ENCODE measurements at regions not wholly inside any gene's neighbourhood (a gene's known extent, or its start where the extent isn't known, plus 50 kb on each side); places are given as distances from the start of the nearest gene placed in this dataset.

DNA sequence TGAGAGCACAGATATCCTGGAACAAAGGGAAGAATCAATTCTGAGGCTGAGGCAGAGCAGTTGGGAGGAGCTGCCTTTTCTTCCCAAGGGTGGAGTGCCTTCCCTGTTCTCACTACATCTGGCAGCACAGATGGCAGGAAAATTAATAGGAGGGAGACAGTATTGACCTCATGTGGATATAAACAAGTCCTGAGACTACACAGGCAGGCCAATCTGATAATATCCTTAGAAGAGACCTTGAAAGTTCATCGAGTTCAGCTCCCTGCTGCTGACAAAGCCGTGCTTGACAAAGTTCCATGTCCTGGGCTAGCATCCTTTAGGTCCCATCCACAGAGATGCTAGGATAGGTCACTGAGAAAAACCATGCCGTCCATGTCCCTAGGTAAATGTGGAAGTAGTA, 1451.5 kb downstream of the EFNB2 start:
- Histone ChIP-seq H3K9me2 (replicated peaks; ENCODE audit: insufficient read depth, low read length) (no peaks in the 10 kb centered on the region), H3K9me3 (ENCODE audit: low read length) (peaks cover 11% of the 10 kb centered on the region), H3K4me1 (ENCODE audit: low read length) (no peaks in the 10 kb centered on the region), H3K9ac (ENCODE audit: low read length) (no peak overlapping the region), H3K36me3 (ENCODE audit: insufficient read depth, low read length) (no peaks in the 10 kb centered on the region), H3K4me2 (ENCODE audit: low read depth, low read length, poor library complexity, severe bottlenecking) (no peak overlapping the region), H3K4me3 (ENCODE audit: low read length) (no peak overlapping the region), H3K79me2 (ENCODE audit: low read length) (no peaks in the 10 kb centered on the region), H2AFZ (ENCODE audit: low read length) (no peak overlapping the region), H4K20me1 (ENCODE audit: insufficient read depth, low read depth, low read length) (no peaks in the 10 kb centered on the region), H3K27me3 (ENCODE audit: low read length) (no peaks in the 10 kb centered on the region), H3K27ac (ENCODE audit: low read length) (no peak overlapping the region)
- DNase-seq, result no peak

GRCh38 chr13:105074755-105075154, 1460.7 kb downstream of the EFNB2 start:
- no peak overlapping the region for H3K27ac ChIP-seq (ENCODE audit: low read length)
- H3K4me3 ChIP-seq (ENCODE audit: low read length), result no peak overlapping the region
- no peaks in the 10 kb centered on the region for H4K20me1 ChIP-seq (ENCODE audit: insufficient read depth, low read depth, low read length)
- H3K36me3 ChIP-seq (ENCODE audit: insufficient read depth, low read length), result no peaks in the 10 kb centered on the region
- H3K79me2 ChIP-seq (ENCODE audit: low read length), result no peaks in the 10 kb centered on the region
- no peaks in the 10 kb centered on the region for H3K27me3 ChIP-seq (ENCODE audit: low read length)
- H3K9me3 ChIP-seq (ENCODE audit: low read length), result peaks cover 16% of the 10 kb centered on the region; the same call in 1 of the 2 replicates
- H3K4me2 ChIP-seq (ENCODE audit: low read depth, low read length, poor library complexity, severe bottlenecking), result no peak overlapping the region
- no peak overlapping the region for H3K9ac ChIP-seq (ENCODE audit: low read length)
- H3K4me1 ChIP-seq (ENCODE audit: low read length), result no peaks in the 10 kb centered on the region
- no peak for DNase-seq
- no peaks in the 10 kb centered on the region for H3K9me2 ChIP-seq (replicated peaks; ENCODE audit: insufficient read depth, low read length)
- no peak overlapping the region for H2AFZ ChIP-seq (ENCODE audit: low read length)

DNA sequence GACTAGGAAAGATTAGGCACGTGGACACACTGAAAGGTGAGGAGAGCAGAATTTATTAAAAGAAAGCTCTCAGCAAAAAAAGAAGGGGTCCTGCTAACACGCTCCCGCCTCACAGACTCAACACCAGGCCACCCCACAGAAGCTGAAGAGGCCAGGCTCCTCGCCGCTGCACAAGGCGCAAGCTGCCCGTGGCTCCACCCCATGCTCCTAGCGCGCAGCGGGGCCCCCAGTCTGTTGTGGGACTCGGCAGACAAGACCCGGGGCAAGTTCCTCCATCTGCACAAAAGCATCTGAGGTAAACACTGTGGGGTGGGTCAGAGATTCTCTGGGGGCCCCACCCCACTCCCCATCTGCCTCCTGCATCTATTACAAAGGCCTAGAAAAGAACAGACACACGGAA, 1462.4 kb downstream of the EFNB2 start:
- H2AFZ ChIP-seq (ENCODE audit: low read length), result no peak overlapping the region
- H3K9ac ChIP-seq (ENCODE audit: low read length), result no peak overlapping the region
- no peak overlapping the region for H3K4me3 ChIP-seq (ENCODE audit: low read length)
- no peaks in the 10 kb centered on the region for H3K36me3 ChIP-seq (ENCODE audit: insufficient read depth, low read length)
- peaks cover 19% of the 10 kb centered on the region; the same call in 1 of the 2 replicates for H3K9me3 ChIP-seq (ENCODE audit: low read length)
- H3K79me2 ChIP-seq (ENCODE audit: low read length), result no peaks in the 10 kb centered on the region
- no peak overlapping the region for H3K27ac ChIP-seq (ENCODE audit: low read length)
- no peak overlapping the region for H3K4me2 ChIP-seq (ENCODE audit: low read depth, low read length, poor library complexity, severe bottlenecking)
- H3K4me1 ChIP-seq (ENCODE audit: low read length), result no peaks in the 10 kb centered on the region
- H3K9me2 ChIP-seq (replicated peaks; ENCODE audit: insufficient read depth, low read length), result no peaks in the 10 kb centered on the region
- H3K27me3 ChIP-seq (ENCODE audit: low read length), result no peaks in the 10 kb centered on the region
- H4K20me1 ChIP-seq (ENCODE audit: insufficient read depth, low read depth, low read length), result no peaks in the 10 kb centered on the region
- DNase-seq, result no peak

GRCh38 chr13:105070452-105070851, 1465.0 kb downstream of the EFNB2 start:
- DNase-seq, result no peak
- Histone ChIP-seq H3K4me3 (ENCODE audit: low read length) (no peak overlapping the region), H3K79me2 (ENCODE audit: low read length) (no peaks in the 10 kb centered on the region), H3K27me3 (ENCODE audit: low read length) (no peaks in the 10 kb centered on the region), H3K4me2 (ENCODE audit: low read depth, low read length, poor library complexity, severe bottlenecking) (no peak overlapping the region), H3K9me2 (replicated peaks; ENCODE audit: insufficient read depth, low read length) (no peaks in the 10 kb centered on the region), H3K27ac (ENCODE audit: low read length) (no peak overlapping the region), H3K9ac (ENCODE audit: low read length) (no peak overlapping the region), H3K36me3 (ENCODE audit: insufficient read depth, low read length) (no peaks in the 10 kb centered on the region), H3K9me3 (ENCODE audit: low read length) (peaks cover 19% of the 10 kb centered on the region; the same call in 1 of the 2 replicates), H3K4me1 (ENCODE audit: low read length) (no peaks in the 10 kb centered on the region), H4K20me1 (ENCODE audit: insufficient read depth, low read depth, low read length) (no peaks in the 10 kb centered on the region), H2AFZ (ENCODE audit: low read length) (no peak overlapping the region)

- Histone ChIP-seq H3K9me3 (ENCODE audit: low read length) (peaks cover 20% of the 10 kb centered on the region; the same call in 1 of the 2 replicates), H3K4me1 (ENCODE audit: low read length) (no peaks in the 10 kb centered on the region), H4K20me1 (ENCODE audit: insufficient read depth, low read depth, low read length) (no peaks in the 10 kb centered on the region), H3K9ac (ENCODE audit: low read length) (no peak overlapping the region), H2AFZ (ENCODE audit: low read length) (no peak overlapping the region), H3K9me2 (replicated peaks; ENCODE audit: insufficient read depth, low read length) (no peaks in the 10 kb centered on the region), H3K27me3 (ENCODE audit: low read length) (no peaks in the 10 kb centered on the region), H3K36me3 (ENCODE audit: insufficient read depth, low read length) (no peaks in the 10 kb centered on the region), H3K27ac (ENCODE audit: low read length) (no peak overlapping the region), H3K4me3 (ENCODE audit: low read length) (no peak overlapping the region), H3K79me2 (ENCODE audit: low read length) (no peaks in the 10 kb centered on the region), H3K4me2 (ENCODE audit: low read depth, low read length, poor library complexity, severe bottlenecking) (no peak overlapping the region)
- no peak for DNase-seq
These were observed 1466.4 kb downstream of the EFNB2 start for GRCh38 chr13:105069106-105069505.

DNA sequence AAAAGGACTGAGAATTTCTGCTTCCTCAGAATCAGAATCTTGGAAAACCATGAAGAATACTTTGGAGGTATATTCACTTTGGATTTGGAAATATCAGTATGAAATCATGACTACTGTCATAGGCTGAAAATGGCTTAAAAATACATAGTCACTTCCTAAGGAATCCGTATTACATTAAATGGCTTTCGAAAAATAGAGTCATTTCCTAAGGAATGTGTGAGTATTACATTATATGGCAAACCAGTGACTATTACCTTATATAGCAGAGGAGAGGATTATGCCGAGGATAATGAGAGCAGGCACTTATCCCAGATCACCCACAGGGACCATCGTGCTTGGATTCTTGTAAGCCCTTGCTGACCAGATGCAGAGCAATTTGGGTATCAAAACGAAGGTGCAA, 1471.8 kb downstream of the EFNB2 start:
- Histone ChIP-seq H3K27me3 (ENCODE audit: low read length) (no peaks in the 10 kb centered on the region), H3K4me2 (ENCODE audit: low read depth, low read length, poor library complexity, severe bottlenecking) (no peak overlapping the region), H2AFZ (ENCODE audit: low read length) (no peak overlapping the region), H4K20me1 (ENCODE audit: insufficient read depth, low read depth, low read length) (no peaks in the 10 kb centered on the region), H3K27ac (ENCODE audit: low read length) (no peak overlapping the region), H3K9me2 (replicated peaks; ENCODE audit: insufficient read depth, low read length) (no peaks in the 10 kb centered on the region), H3K4me3 (ENCODE audit: low read length) (no peak overlapping the region), H3K9ac (ENCODE audit: low read length) (no peak overlapping the region), H3K79me2 (ENCODE audit: low read length) (no peaks in the 10 kb centered on the region), H3K4me1 (ENCODE audit: low read length) (no peaks in the 10 kb centered on the region), H3K9me3 (ENCODE audit: low read length) (peaks cover 22% of the 10 kb centered on the region), H3K36me3 (ENCODE audit: insufficient read depth, low read length) (no peaks in the 10 kb centered on the region)
- DNase-seq, result no peak

DNA sequence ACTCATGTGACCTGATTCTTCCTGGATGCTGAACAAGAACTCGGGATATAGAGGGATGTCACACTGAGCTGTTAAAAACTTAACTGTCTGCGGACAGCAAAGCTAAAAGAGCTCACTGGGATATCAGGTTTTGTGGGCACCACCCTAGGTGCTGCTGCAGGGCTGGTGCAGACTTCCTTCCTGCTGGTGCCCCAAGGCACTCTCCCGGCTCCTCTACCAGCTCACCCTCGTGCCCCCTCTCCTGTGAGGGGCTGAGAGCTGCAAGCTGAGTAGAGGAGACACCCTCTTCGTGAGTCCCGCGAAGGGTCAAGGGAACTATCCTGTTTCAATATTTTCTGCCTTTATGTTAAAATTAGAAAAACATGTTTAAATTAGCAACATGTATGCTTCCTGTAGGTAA, 1475.7 kb downstream of the EFNB2 start:
- DNase-seq, result no peak
- Histone ChIP-seq H3K27me3 (ENCODE audit: low read length) (no peaks in the 10 kb centered on the region), H3K27ac (ENCODE audit: low read length) (no peak overlapping the region), H3K9me3 (ENCODE audit: low read length) (peaks cover 21% of the 10 kb centered on the region), H3K4me3 (ENCODE audit: low read length) (no peak overlapping the region), H3K4me1 (ENCODE audit: low read length) (no peaks in the 10 kb centered on the region), H3K9ac (ENCODE audit: low read length) (no peak overlapping the region), H3K79me2 (ENCODE audit: low read length) (no peaks in the 10 kb centered on the region), H4K20me1 (ENCODE audit: insufficient read depth, low read depth, low read length) (no peaks in the 10 kb centered on the region), H2AFZ (ENCODE audit: low read length) (no peak overlapping the region), H3K9me2 (replicated peaks; ENCODE audit: insufficient read depth, low read length) (no peaks in the 10 kb centered on the region), H3K4me2 (ENCODE audit: low read depth, low read length, poor library complexity, severe bottlenecking) (no peak overlapping the region), H3K36me3 (ENCODE audit: insufficient read depth, low read length) (no peaks in the 10 kb centered on the region)

DNA sequence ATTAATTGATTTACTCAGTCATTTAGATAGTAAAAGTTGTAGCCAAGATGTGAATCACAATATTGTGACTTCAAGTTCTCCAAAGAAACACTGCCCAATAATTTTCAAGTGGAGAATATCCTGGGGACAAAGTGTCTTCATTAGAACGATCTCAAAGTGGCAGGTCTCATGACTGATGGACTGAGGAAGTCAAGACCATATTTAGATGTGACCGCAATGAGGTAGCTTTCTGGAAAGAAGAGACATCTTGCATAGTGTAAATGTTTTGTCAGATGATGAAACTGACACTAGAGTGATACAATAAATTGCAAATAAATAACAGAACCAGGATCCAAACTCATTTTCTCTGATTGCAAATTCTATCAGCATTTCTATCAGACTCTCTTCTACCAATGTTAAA, 1476.9 kb downstream of the EFNB2 start:
- Histone ChIP-seq H3K4me2 (ENCODE audit: low read depth, low read length, poor library complexity, severe bottlenecking) (no peak overlapping the region), H3K4me3 (ENCODE audit: low read length) (no peak overlapping the region), H3K27ac (ENCODE audit: low read length) (no peak overlapping the region), H3K4me1 (ENCODE audit: low read length) (no peaks in the 10 kb centered on the region), H4K20me1 (ENCODE audit: insufficient read depth, low read depth, low read length) (no peaks in the 10 kb centered on the region), H3K79me2 (ENCODE audit: low read length) (no peaks in the 10 kb centered on the region), H3K27me3 (ENCODE audit: low read length) (no peaks in the 10 kb centered on the region), H3K9ac (ENCODE audit: low read length) (no peak overlapping the region), H3K9me3 (ENCODE audit: low read length) (peaks cover 22% of the 10 kb centered on the region), H3K9me2 (replicated peaks; ENCODE audit: insufficient read depth, low read length) (no peaks in the 10 kb centered on the region), H3K36me3 (ENCODE audit: insufficient read depth, low read length) (no peaks in the 10 kb centered on the region), H2AFZ (ENCODE audit: low read length) (no peak overlapping the region)
- DNase-seq, result no peak

- no peak overlapping the region for H3K4me3 ChIP-seq (ENCODE audit: low read length)
- no peak overlapping the region for H3K4me2 ChIP-seq (ENCODE audit: low read depth, low read length, poor library complexity, severe bottlenecking)
- no peak overlapping the region for H2AFZ ChIP-seq (ENCODE audit: low read length)
- DNase-seq, result no peak
- H3K27ac ChIP-seq (ENCODE audit: low read length), result no peak overlapping the region
- H3K79me2 ChIP-seq (ENCODE audit: low read length), result no peaks in the 10 kb centered on the region
- H3K27me3 ChIP-seq (ENCODE audit: low read length), result no peaks in the 10 kb centered on the region
- H3K4me1 ChIP-seq (ENCODE audit: low read length), result no peaks in the 10 kb centered on the region
- peaks cover 25% of the 10 kb centered on the region for H3K9me3 ChIP-seq (ENCODE audit: low read length)
- no peak overlapping the region for H3K9ac ChIP-seq (ENCODE audit: low read length)
- no peaks in the 10 kb centered on the region for H4K20me1 ChIP-seq (ENCODE audit: insufficient read depth, low read depth, low read length)
- H3K36me3 ChIP-seq (ENCODE audit: insufficient read depth, low read length), result no peaks in the 10 kb centered on the region
- H3K9me2 ChIP-seq (replicated peaks; ENCODE audit: insufficient read depth, low read length), result no peaks in the 10 kb centered on the region
These were observed 1482.8 kb downstream of the EFNB2 start for GRCh38 chr13:105052711-105053110.
